ENCODE measurements at regions not wholly inside any gene's neighbourhood (a gene's known extent, or its start where the extent isn't known, plus 50 kb on each side); places are given as distances from the start of the nearest gene placed in this dataset.

- DNase-seq (ENCODE audit: low read depth in 4 of 4, low spot score in 3 of 4) = no peak
Measured at GRCh38 chr5:143476601-143477211, 73.2 kb upstream of the NR3C1 start.

- DNase-seq (ENCODE audit: low read depth in 4 of 4, low spot score in 3 of 4) = no peak
Measured at GRCh38 chr5:143474616-143475015, 71.1 kb upstream of the NR3C1 start.

GRCh38 chr5:143473481-143473880 is 70.0 kb upstream of the NR3C1 start:
- no peak for DNase-seq (ENCODE audit: low read depth in 4 of 4, low spot score in 3 of 4)

GRCh38 chr5:143472576-143472975 is 69.1 kb upstream of the NR3C1 start:
- no peak for DNase-seq (ENCODE audit: low read depth in 4 of 4, low spot score in 3 of 4)

- no peak for DNase-seq (ENCODE audit: low read depth in 4 of 4, low spot score in 3 of 4)
Measured at GRCh38 chr5:143471666-143472464, 68.4 kb upstream of the NR3C1 start.

GRCh38 chr5:143471041-143471509 is 67.6 kb upstream of the NR3C1 start:
- no peak for DNase-seq (ENCODE audit: low read depth in 4 of 4, low spot score in 3 of 4)

GRCh38 chr5:143470120-143470519 is 66.6 kb upstream of the NR3C1 start:
- no peak for DNase-seq (ENCODE audit: low read depth in 4 of 4, low spot score in 3 of 4)

- no peak for DNase-seq (ENCODE audit: low read depth in 4 of 4, low spot score in 3 of 4)
Measured at GRCh38 chr5:143469125-143469524, 65.6 kb upstream of the NR3C1 start.

- no peak for DNase-seq (ENCODE audit: low read depth in 4 of 4, low spot score in 3 of 4)
Measured at GRCh38 chr5:143466632-143467031, 63.1 kb upstream of the NR3C1 start.

- DNase-seq (ENCODE audit: low read depth in 4 of 4, low spot score in 3 of 4) = no peak
Measured at GRCh38 chr5:143464723-143465490, 61.4 kb upstream of the NR3C1 start.

- no peak for DNase-seq (ENCODE audit: low read depth in 4 of 4, low spot score in 3 of 4)
Measured at GRCh38 chr5:143462431-143462830, 58.9 kb upstream of the NR3C1 start.

- no peak for DNase-seq (ENCODE audit: low read depth in 4 of 4, low spot score in 3 of 4)
Measured at GRCh38 chr5:143459433-143459832, 55.9 kb upstream of the NR3C1 start.

GRCh38 chr5:143456952-143457547 is 53.6 kb upstream of the NR3C1 start:
- DNase-seq (ENCODE audit: low read depth in 4 of 4, low spot score in 3 of 4) = no peak

- no peak for DNase-seq (ENCODE audit: low read depth in 4 of 4, low spot score in 3 of 4)
Measured at GRCh38 chr5:143454936-143455516, 51.5 kb upstream of the NR3C1 start.

GRCh38 chr5:143453720-143454119 is 50.2 kb upstream of the NR3C1 start:
- no peak for DNase-seq (ENCODE audit: low read depth in 4 of 4, low spot score in 3 of 4)
